CD4-positive, alpha-beta T cell treated with Interferon alpha-2 for 1 hour (primary cell): ENCODE measurements at regions not wholly inside any gene's neighbourhood (a gene's known extent, or its start where the extent isn't known, plus 50 kb on each side); places are given as distances from the start of the nearest gene placed in this dataset.

Source experiments
- DNase-seq, 2 donors: peaks; one replicate each; pipeline ENCODE4 v3.0.0-alpha.2; 2020 to 2022

- no peak for DNase-seq
Measured at GRCh38 chr2:85939131-85939530, 50.3 kb upstream of the ST3GAL5 start.
